GM18526 (cell line): ENCODE measurements at regions not wholly inside any gene's neighbourhood (a gene's known extent, or its start where the extent isn't known, plus 50 kb on each side); places are given as distances from the start of the nearest gene placed in this dataset.

Experiments
- POLR2A ChIP-seq: IDR thresholded peaks from 3 replicates; pipeline ENCODE4 v1.6.1; 2011; ENCODE audit not compliant: insufficient read length; ENCODE audit errors: extremely low read depth

GRCh38 chr5:42989190-42989589, 50.9 kb downstream of the ANXA2R start:
- TF ChIP-seq POLR2A = no peak

- no peak for TF ChIP-seq POLR2A
Measured at GRCh38 chr5:42988568-42988967, 51.6 kb downstream of the ANXA2R start.

GRCh38 chr5:42985129-42986037, 54.7 kb downstream of the ANXA2R start:
- TF ChIP-seq POLR2A = no peak

- TF ChIP-seq POLR2A = no peak
Measured at GRCh38 chr5:42984307-42984706, 55.8 kb downstream of the ANXA2R start.

GRCh38 chr5:42982107-42982622, 58.0 kb downstream of the ANXA2R start:
- TF ChIP-seq POLR2A = no peak

- TF ChIP-seq POLR2A = no peak
Measured at GRCh38 chr5:42974536-42974935, 65.6 kb downstream of the ANXA2R start.

- TF ChIP-seq POLR2A = no peak
Measured at GRCh38 chr5:42970636-42971559, 69.2 kb downstream of the ANXA2R start.

GRCh38 chr5:42965934-42966333, 74.2 kb downstream of the ANXA2R start:
- no peak for TF ChIP-seq POLR2A

- no peak for TF ChIP-seq POLR2A
Measured at GRCh38 chr5:42963412-42963811, 76.7 kb downstream of the ANXA2R start.

GRCh38 chr5:42962124-42962523, 78.0 kb downstream of the ANXA2R start:
- TF ChIP-seq POLR2A = no peak

- TF ChIP-seq POLR2A = no peak
Measured at GRCh38 chr5:42960506-42960905, 79.6 kb downstream of the ANXA2R start.

- TF ChIP-seq POLR2A = no peak
Measured at GRCh38 chr5:42956551-42956950, 83.6 kb downstream of the ANXA2R start.

- no peak for TF ChIP-seq POLR2A
Measured at GRCh38 chr5:42953041-42953440, 87.1 kb downstream of the ANXA2R start.

GRCh38 chr5:42952578-42952974, 87.5 kb downstream of the ANXA2R start:
- TF ChIP-seq POLR2A = no peak

- TF ChIP-seq POLR2A = peak; percentile 60
Measured at GRCh38 chr5:42951293-42951840, 88.8 kb downstream of the ANXA2R start.
